PFSK-1 (cell line): ENCODE measurements at regions not wholly inside any gene's neighbourhood (a gene's known extent, or its start where the extent isn't known, plus 50 kb on each side); places are given as distances from the start of the nearest gene placed in this dataset.

Experiments
- FOXP2 ChIP-seq: optimal IDR thresholded peaks from 2 replicates; pipeline ENCODE3; 2011; ENCODE audit warnings: borderline replicate concordance, control low read depth, inconsistent platforms; ENCODE audit not compliant: insufficient read depth; ENCODE audit errors: extremely low read length, extremely low read depth
- POLR2AphosphoS5 ChIP-seq: IDR thresholded peaks from 2 replicates; pipeline ENCODE4 v1.6.1; 2012; ENCODE audit warnings: low read depth, mild to moderate bottlenecking, control low read depth, low read length, moderate library complexity
- SIN3A ChIP-seq: IDR thresholded peaks from 2 replicates; pipeline ENCODE4 v1.6.1; 2012; ENCODE audit warnings: mild to moderate bottlenecking, low read length, moderate library complexity, borderline replicate concordance; ENCODE audit not compliant: insufficient read depth
- TAF1 ChIP-seq: IDR thresholded peaks from 2 replicates; pipeline ENCODE4 v1.6.1; 2012; ENCODE audit warnings: low read length, control low read depth, borderline replicate concordance; ENCODE audit not compliant: insufficient read depth
- TF ChIP-seq, protein P1 (sequence below), 2 experiments: IDR thresholded peaks; 2 replicates each; pipeline versions ENCODE4 v1.6.1 to v1.8.0; 2011 to 2012; ENCODE audit warnings: low read depth in 2 of 2, low read length in 2 of 2, control low read depth in 1 of 2, inconsistent platforms in 1 of 2, mild to moderate bottlenecking in 1 of 2, moderate library complexity in 1 of 2; ENCODE audit not compliant: insufficient read depth in 1 of 2

DNA sequence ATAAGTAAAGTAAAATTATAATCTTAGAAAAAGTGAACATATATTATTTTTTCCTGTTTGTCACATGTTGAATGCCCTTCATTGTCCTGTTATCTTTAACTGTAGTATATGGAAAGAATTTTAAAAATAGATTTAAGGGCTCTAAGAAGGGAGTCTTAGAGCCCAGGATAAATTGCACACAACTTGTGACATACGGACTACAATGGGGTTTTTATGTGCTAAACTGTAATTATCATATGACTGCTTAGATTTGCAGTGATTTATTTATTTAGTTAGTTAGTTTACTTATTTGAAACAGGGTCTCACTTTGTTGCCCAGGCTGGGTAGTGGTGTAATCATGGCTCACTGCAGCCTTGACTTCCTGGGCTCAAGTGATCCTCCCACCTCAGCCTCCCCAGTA lies 187.8 kb upstream of the HMGA2 start:
- TF ChIP-seq POLR2AphosphoS5 (no peak), SIN3A (no peak), TAF1 (no peak), FOXP2 (no peak)
- TF ChIP-seq, protein P1, sequence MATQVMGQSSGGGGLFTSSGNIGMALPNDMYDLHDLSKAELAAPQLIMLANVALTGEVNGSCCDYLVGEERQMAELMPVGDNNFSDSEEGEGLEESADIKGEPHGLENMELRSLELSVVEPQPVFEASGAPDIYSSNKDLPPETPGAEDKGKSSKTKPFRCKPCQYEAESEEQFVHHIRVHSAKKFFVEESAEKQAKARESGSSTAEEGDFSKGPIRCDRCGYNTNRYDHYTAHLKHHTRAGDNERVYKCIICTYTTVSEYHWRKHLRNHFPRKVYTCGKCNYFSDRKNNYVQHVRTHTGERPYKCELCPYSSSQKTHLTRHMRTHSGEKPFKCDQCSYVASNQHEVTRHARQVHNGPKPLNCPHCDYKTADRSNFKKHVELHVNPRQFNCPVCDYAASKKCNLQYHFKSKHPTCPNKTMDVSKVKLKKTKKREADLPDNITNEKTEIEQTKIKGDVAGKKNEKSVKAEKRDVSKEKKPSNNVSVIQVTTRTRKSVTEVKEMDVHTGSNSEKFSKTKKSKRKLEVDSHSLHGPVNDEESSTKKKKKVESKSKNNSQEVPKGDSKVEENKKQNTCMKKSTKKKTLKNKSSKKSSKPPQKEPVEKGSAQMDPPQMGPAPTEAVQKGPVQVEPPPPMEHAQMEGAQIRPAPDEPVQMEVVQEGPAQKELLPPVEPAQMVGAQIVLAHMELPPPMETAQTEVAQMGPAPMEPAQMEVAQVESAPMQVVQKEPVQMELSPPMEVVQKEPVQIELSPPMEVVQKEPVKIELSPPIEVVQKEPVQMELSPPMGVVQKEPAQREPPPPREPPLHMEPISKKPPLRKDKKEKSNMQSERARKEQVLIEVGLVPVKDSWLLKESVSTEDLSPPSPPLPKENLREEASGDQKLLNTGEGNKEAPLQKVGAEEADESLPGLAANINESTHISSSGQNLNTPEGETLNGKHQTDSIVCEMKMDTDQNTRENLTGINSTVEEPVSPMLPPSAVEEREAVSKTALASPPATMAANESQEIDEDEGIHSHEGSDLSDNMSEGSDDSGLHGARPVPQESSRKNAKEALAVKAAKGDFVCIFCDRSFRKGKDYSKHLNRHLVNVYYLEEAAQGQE (IDR thresholded peaks at IDR 0.05; ENCODE audit: insufficient read depth in 1 of 2, low read depth in 2 of 2, low read length in 2 of 2) = no peak

DNA sequence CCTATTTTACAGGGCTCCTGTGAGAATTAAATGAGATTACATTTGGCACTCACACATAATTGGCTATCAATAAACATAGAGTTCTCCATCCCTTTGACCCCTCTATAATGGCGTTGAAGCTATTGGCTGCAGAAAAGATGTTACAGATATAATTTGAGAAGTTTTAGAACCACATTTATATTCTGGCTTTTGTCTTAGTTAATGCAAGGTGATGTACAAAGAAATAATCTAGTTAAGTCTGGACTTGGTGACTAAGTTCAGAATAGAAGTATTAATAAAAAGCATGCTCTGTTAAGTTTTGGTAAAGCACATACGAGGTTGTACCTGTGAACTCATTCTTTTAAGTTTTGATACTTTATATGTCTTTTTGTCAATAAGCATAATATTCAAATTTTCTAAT lies 187.1 kb upstream of the HMGA2 start:
- TF ChIP-seq, protein P1 (IDR thresholded peaks at IDR 0.05; ENCODE audit: insufficient read depth in 1 of 2, low read depth in 2 of 2, low read length in 2 of 2) = no peak
- TF ChIP-seq SIN3A (no peak), POLR2AphosphoS5 (no peak), TAF1 (no peak), FOXP2 (no peak)

DNA sequence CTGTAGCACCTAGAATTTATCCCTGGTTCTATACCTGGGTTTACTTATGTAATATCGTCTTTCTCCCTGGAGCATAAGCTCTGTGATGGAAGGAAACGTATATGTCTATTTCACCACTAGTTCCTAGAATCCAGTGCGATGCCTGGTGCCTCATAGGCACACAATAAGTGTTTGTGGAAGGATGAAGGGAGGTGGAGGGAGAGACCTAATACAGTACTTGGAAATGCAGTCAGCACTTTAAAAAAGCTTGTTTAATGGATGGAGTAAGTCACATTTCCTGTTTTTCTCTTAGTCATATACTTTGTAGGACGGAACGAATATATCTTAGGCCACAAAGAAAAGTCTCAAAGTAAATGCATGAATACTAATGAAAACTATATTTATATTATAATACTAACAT lies 186.5 kb upstream of the HMGA2 start:
- no peak for TF ChIP-seq TAF1
- TF ChIP-seq POLR2AphosphoS5 = no peak
- TF ChIP-seq, protein P1 (IDR thresholded peaks at IDR 0.05; ENCODE audit: insufficient read depth in 1 of 2, low read depth in 2 of 2, low read length in 2 of 2) = no peak
- no peak for TF ChIP-seq FOXP2
- TF ChIP-seq SIN3A = no peak

DNA sequence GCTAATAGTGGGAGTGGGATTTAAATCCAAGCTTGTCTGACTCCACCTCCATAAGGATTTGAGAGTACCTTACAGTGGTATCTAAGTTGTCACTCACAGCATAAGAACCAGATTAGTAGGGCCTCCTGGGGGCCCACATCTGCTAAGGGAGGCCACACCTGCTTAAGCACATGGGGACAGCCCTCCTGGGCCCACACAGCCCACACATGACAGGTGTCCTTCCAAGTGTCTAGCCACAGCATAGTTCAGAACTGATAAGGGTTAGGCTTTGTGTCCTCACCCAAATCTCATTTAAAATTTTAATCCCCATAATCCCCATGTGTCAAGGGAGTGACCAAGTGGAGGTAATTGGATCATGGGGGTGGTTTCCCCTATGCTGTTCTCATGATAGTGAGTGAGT lies 186.0 kb upstream of the HMGA2 start:
- TF ChIP-seq SIN3A = no peak
- TF ChIP-seq TAF1 = no peak
- TF ChIP-seq FOXP2 = no peak
- TF ChIP-seq, protein P1 (IDR thresholded peaks at IDR 0.05; ENCODE audit: insufficient read depth in 1 of 2, low read depth in 2 of 2, low read length in 2 of 2) = no peak
- no peak for TF ChIP-seq POLR2AphosphoS5

DNA sequence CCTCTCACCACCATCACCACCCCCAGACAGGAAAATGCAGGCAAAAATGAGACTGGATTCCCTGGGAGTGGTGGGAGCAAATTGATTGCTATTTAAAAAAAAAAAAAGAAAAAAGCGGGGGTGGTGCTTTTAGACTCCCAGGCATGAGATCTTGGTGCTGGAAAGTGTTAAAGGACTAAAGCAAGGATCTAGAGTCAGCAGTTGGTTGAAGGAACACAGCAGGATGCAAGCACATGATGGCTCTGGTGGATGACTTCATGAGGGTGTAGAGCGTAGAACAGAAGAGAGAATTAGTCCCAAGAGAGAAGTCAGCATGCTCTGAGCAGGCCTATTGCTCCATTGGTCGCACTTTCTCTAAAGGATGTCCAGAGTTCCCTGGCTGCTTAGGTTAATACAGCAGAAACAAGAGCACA lies 183.8 kb upstream of the HMGA2 start:
- TF ChIP-seq SIN3A = no peak
- TF ChIP-seq POLR2AphosphoS5 = no peak
- no peak for TF ChIP-seq FOXP2
- no peak for TF ChIP-seq TAF1
- TF ChIP-seq, protein P1 (IDR thresholded peaks at IDR 0.05; ENCODE audit: insufficient read depth in 1 of 2, low read depth in 2 of 2, low read length in 2 of 2) = no peak
